GM19324 (cell line): ENCODE measurements at regions not wholly inside any gene's neighbourhood (a gene's known extent, or its start where the extent isn't known, plus 50 kb on each side); places are given as distances from the start of the nearest gene placed in this dataset.

Experiments used
- ATAC-seq: cut with Tn5 transposase; IDR thresholded peaks from one replicate; pipeline ENCODE4 v1.9.1; 2021; ENCODE audit warnings: mild to moderate bottlenecking, moderate library complexity; ENCODE audit not compliant: unreplicated experiment, low FRiP score

DNA sequence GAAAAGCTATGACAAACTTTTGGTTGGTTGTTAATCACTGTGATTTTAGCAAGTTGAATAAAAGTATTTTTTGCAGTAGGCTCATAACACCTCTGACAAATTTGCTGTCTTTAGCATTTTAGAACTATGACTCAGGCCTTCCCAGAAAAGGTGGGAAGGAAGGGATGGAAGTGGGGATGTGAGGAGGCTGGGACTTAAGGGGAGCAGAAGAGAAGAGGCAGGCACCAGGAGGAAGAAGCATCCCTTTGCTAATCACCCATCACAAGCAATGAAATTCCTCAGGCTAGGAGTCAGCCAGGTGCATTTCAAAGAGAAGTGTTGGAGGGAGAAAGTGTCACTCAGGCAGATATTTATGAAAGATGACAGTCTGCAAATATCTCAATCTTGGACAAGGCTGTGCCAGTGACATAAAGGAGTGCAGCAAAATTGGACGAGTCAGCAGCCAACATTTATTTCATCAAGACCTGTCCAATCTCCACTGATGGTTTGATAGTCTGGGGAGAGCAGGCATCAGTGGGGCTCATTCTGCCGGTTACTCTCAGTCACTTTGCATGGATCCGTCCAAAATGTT lies 337.3 kb upstream of the ARRDC4 start:
- ATAC-seq: no peak

DNA sequence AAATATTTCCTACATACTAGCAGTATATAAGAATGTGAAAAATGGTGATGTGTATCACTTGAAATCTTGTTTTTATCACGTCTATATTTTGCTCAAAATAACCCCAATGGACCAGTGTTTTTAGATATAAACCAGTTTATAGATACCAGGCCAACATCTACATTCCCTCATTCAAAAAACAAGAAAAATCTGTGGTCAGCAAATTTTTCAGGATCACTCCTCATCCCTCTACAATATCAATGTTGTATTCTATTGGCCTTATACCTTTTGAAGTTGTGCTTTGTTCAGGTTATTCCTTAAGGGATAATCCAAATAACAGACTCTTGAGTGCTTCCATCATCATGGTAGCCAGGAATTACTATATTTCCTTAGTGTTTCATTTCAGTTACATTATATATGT lies 332.9 kb upstream of the ARRDC4 start:
- ATAC-seq: no peak

DNA sequence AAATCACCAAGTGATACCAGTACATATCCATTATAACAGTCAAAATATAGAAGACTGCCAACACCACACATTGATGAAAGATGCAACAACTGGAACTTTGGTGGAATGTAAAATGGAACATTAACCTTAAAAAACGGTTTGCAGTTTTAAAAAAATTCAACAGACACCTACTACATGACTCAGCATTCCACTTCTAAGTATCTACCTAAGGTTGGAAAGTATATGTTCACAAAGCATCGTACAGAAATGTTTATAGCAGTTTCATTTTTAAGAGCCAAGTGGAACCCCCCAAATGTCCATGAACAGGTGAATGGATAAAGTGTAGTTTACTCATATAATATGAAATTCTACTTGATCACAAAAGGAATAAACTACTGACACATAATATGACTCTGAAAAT lies 314.7 kb upstream of the ARRDC4 start:
- ATAC-seq: no peak

DNA sequence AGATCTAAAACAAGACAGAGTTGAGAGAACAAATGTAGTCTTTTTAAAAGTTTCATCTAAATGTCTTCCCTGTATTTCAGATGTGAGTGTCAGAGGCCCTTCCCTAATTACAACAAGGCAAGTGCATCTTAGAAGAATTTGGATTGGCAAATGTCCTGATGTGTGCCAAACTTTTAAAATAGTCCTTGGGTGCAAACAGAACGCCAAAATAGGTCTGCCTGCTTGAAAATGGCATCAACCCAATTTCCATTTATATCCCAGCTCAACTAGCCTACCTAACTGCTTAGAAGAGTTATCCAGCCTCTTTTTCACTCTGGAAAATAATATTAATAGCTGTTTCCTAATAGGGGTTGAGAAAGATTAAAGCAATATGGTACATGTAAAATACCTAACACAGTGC lies 311.8 kb upstream of the ARRDC4 start:
- ATAC-seq: no peak

DNA sequence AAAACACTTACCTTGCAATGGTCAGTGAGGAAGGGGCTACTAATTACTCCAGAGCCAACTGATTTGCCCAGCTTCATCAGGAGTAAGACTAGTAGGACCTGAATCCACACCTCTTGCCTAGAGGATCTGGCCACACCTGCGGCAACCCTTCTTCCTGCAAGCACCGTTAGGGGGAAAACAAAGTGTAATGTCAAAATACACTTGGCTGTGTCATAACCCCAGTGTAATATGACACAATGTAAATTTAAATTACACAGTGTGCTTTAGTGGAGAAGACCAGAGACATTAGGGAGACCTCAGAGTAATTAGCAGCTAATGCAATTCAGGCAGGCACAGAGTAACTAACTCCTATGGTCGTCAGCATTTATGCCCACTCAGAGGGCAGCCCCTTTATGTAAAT lies 308.5 kb upstream of the ARRDC4 start:
- no peak for ATAC-seq

DNA sequence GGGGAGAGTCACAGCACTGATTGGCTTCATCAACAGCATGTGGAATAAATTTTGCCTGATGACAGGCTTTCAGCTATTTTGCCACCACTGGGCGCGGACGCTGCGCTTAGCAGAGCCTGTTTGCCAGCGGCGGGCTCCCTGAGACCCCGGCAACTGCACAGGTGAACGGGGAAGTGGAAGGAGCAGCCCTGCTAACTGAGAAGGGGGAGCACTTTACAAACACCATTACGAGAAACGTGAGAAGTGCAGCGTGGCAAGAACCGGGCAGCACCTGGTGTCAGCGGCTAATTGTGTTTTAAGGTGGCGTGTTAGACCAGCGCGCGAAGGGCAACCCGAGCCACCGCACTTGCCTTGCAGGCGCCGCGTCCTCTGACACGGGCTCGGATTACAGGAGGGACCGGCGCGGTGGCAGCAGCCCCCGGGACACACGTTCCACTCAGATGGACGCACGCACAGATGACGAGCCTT lies 307.8 kb upstream of the ARRDC4 start:
- no peak for ATAC-seq

DNA sequence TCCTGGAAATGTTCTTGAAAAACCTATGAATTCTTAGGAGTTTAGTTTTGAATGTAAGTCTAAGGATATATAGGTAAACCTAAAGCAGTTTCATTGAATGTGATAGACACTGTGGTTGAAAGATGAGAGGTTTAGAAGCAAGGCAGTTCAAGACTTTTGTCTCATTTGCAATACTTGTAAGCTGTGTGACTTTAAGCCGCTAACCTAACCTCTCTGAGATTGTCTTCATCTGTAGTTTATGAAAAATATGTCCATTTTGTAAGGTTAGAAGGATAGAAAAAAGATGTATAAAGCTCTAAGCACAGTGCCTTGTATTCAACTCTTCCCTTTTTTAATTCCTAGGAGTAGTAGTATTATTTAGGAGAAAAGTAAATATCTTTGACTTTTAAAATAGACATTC lies 306.6 kb upstream of the ARRDC4 start:
- ATAC-seq: no peak

DNA sequence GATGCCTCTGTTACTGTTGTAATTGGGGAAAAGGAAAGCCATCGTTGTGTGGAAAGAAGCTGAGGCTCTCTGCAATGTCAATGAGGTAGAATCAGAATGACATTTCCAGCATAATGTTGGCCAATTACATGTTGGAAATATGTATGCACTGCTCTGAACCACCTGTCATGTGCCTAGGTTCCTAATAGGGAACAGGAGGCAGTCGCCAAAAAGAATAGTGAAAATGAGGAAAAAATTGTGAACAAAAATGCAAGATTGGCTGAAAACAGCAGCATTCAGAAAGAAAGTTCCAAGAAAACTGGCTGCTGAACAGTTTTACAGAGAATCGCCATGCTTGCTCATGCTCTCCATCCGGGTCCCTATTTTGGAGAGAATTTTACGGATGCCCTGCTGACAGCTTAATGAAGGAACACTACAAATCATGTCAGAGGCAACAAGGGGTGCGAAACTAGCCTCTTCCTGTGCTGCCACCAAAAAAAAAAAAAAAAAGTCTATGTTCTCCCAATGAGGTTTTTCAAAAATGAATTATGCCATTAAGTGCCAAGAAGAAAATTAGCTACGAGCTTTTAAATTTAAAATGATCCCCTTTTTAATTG lies 305.9 kb upstream of the ARRDC4 start:
- ATAC-seq: no peak

DNA sequence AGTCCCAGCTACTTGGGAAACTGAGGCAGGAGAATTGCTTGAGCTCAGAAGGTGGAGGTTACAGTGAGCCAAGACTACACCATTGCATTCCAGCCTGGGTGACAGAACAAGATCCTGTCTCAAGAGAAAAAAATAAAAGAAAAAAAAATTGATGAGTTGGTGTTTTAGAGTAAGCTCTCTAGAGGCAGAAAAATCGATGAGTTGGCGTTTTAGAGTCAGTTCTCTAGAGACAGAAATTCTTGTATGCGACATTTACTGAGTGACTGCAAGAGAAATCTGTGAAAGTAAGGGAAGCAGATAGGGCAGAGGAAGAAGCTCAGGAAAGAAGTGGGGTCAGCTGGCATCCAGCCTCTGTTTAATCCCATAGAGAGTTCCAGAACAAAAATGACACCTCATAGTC lies 298.7 kb upstream of the ARRDC4 start:
- no peak for ATAC-seq

DNA sequence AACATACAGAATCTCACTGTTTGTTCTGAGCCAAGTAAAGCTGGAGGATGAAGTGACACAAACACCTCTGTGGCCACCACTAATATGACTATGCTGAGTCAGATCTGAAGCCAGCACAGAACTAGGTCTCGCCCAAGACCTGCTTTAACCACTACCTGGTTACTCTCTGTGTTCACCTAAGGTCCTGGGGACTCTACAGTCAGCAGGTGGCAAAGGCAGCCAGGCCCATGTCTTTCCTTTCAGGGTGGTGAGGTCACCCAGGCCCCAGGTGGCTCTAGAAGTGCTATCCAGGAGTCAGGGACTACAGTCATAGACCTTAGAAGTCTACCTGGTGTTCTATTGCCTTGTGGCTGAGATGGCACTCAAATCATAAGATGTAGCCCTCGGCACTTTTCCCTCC lies 287.9 kb upstream of the ARRDC4 start:
- ATAC-seq: no peak

DNA sequence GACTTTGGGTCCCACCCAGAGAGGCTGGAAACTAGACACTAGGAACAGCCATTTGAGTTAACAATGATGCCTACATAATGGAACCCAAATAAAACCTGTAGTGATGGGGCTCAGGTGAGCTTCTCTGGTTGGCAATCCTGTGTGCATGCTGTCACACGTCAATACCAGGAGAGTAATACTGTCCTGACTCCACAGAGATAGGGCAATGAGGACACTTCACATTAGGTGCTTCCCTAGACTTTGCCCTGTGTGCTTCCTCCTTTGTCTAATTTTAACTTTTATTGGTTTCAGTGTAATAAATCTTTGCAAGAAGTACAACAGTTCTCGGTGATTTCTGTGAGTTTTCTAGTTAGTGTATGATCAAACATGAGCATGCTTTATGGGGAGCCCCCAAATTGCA lies 281.8 kb upstream of the ARRDC4 start:
- no peak for ATAC-seq

DNA sequence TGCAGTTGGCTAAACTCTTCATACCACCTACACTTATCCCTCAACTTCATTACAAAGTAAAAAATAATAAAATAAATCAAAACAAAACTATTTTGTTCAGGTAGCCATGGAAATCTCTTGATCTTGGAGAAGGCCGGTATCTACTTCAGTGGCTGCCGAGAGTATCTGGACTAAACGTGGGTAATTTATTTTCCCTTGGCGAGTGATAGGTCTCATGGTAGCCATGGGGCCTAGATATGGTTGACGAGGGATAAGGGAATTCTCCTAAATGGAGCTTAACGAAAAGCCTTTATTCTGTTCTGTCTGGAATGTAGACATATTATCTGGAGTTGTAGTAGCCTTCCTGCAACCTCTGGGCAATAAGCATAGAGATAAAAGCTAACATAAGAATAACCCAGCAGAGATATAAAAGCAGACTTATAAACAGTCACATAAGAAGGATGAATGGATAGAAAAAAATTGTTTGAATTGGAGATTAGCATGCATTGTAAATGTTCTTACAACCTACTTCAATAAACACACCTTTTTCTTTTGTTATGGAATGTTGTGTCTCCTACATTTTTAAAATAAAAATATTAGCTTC lies 281.3 kb upstream of the ARRDC4 start:
- ATAC-seq: no peak

DNA sequence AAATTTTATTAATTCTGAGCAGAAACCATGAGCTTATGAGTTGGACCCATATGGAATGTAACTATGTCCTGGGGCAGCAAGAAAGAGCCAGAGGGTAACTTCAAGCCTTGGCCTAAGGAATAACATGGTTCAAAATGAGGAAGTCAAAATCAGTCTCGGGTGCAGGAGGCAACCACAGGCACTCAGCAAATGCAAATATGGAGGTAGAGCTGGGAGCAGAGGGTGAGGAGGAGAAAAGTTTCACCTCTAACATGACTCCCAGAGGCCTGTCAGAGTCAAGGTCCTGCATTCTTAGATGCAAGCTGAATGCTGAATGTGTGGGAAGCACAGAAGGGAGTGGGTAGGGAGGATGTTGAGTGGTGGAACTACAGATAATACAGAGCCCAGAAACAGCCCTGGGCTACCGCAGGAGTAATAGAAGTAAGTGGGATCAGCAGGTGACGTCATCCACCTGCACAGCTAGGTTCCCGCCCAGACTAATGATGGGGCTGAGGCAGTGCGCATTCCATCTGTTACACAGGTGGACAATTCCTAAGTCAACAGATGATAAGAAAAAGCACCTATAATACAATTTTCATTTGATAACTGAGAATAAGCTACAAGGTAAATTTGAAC lies 279.8 kb upstream of the ARRDC4 start:
- no peak for ATAC-seq

DNA sequence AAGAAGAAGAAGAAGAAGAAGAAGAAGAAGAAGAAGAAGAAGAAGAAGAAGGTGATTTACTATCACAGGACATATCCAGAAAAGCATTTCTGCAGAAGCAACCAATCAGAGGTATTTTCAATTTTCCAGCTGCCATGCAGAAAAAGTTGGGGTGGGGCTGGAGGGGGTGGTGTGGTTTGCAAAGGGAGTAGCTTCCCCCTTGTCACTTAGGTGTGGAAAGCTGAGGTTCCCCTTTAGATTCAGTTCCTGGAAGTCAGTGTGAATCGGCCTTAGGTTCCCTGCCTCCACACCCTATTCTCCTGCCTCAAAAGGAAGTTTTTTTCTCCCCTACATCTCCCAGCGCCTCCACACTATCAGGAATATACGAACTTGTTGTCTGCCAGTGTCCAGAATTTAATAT lies 276.7 kb upstream of the ARRDC4 start:
- no peak for ATAC-seq

DNA sequence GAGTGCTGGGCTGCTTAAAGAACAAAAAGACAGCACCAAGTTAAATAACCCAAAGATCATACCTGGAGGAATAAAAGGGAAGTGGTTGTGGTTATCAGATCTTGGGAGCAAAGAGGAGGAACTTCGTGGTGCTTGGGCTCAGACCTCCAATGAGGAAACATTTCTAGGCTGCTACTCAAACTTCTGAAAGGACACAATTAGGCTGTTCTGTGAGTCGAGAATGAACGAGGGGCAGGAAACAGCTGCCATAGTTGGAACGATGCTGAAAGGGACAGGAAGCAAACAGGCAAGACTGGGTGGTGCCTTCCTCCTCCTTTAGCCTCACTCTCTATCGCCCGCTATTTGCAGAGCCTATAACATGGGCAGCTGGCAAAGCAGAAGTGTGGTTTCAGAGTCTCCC lies 276.3 kb upstream of the ARRDC4 start:
- ATAC-seq: no peak

DNA sequence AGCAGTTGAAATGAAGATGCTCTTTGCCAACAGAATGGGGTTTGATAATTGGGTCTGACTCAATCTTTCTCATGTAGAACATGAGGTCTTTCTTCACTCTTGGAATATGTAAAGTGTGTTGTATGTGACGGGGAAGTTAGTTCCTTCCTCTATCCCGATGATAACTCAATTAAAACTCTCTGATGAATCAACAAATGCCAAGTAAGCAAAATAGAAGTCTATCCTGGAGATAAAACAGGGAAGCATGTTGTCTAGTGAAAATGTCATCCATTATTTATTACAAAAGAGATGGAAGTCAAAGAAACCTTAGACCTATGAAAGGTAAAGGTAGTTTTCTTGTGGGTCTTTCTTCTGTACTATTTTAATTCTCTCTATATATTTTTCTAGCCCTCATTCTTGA lies 274.2 kb upstream of the ARRDC4 start:
- ATAC-seq: no peak

DNA sequence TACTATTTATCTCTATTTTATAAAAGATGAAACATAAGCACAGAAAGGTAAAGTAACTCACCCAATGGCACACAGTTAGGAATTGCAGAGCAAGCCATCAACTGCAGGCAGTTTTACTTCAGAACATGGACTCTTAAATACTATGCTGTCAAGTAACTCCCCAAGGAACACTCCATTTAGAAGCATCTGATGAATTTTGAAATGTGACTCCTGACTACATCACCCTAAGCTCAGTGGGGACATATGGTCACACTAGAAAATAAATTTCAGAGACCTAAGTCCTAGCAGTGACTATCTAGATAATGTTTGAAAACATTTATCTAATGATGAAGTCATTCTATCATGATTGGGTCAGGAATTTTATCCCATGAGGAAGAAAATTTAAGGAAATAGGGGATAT lies 272.8 kb upstream of the ARRDC4 start:
- ATAC-seq: no peak

DNA sequence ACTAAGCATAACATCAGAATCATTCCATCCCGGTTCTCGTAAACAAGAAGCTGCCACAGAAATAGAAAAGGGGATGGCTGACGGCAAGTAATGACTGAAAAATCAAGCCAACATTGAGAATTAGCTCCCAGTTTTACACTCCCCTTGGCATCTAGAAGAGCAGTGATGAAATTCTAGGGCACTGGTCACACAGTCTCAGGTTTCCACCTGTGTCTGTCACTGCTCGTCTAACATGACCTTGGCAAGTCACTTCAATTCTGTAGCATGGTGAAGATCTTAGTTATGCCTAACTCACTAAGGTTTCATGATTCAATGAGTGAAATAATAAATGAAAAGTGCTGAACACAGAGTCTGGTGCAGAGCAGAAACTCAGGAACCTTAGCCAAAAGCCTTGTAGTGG lies 272.3 kb upstream of the ARRDC4 start:
- ATAC-seq: no peak

DNA sequence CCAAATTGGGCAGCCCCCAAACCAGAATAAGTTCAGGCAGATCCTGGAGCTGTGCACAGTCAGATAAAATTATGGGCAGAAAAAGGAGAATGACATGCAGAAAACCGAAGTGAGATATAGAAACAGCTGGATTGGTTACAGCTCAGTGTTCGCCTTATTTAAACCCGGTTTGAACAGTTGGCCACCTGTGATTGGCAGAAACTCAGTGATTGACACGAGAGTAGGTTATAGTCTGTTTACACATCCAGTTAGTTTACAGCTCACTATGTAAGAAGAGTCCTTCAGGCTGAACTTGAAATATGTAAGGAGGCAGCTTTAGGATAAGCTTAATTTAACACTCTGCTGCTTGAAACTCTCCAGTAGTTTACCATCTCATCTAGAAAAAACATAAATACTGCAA lies 271.6 kb upstream of the ARRDC4 start:
- no peak for ATAC-seq

DNA sequence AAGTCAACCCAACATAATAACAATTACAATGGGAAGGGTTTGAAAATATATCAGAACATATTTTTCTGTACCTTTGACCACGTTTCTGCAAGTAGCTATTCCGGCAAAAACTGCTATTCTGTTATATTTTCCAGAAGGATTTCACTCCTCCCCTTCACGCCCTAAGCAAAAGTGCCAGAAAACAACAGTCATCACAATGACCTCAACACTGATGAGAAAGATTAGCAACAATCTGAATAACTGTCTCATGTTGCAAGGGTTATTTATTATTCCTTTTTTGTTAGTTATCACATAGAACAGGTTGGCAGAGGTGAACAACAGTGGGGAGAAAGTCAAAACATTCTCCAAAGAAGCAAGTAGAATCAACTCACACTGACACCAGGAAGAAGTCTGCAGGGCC lies 269.4 kb upstream of the ARRDC4 start:
- no peak for ATAC-seq

DNA sequence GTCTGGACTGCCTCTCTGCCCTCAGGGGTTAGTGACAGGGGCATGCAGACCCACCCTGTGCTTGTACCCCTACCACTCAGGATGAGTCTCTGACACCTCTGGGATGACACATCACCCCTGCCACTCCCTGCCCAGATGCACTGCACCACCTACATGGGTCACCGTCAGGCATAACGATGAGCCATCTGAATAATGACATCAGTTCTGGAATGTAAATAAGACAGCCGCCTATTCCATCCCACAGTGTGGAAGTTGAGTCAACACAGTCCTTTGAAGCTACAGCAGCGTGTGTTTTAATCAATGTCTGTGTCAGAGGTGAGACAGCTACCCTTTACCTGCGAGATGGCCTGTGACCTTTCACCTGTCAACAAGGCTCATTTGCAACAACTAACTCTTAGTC lies 268.7 kb upstream of the ARRDC4 start:
- no peak for ATAC-seq
